ENCODE measurements at regions not wholly inside any gene's neighbourhood (a gene's known extent, or its start where the extent isn't known, plus 50 kb on each side); places are given as distances from the start of the nearest gene placed in this dataset.

DNA sequence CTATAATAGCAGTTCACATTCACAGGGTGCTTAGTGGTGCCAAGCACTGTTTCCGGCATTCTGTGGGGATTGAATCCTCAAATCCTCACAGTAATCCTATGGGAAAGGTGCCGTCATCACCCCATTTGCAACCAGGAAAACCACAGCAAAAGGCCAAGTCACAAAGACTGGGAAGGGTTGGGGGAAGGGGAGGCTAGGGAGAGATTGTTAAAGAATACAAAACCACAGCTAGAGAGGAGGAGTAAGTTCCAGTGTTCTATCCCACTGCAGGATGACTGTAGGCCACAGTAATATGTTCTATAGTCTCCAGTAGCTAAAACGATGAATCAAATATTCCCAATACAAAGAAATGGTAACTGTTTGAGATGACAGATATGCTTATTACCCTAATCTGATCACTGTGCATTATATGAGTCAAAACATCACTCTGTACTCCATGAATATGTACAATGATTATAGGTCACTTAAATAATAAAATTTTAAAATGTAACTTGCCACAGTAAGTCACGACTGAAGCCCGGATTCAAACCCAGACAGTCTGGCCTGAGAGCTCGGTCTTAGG lies 256.8 kb downstream of the TOMM20 start (continued):
- TF ChIP-seq, protein P1, sequence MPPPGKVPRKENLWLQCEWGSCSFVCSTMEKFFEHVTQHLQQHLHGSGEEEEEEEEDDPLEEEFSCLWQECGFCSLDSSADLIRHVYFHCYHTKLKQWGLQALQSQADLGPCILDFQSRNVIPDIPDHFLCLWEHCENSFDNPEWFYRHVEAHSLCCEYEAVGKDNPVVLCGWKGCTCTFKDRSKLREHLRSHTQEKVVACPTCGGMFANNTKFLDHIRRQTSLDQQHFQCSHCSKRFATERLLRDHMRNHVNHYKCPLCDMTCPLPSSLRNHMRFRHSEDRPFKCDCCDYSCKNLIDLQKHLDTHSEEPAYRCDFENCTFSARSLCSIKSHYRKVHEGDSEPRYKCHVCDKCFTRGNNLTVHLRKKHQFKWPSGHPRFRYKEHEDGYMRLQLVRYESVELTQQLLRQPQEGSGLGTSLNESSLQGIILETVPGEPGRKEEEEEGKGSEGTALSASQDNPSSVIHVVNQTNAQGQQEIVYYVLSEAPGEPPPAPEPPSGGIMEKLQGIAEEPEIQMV (tag; conservative IDR thresholded peaks at IDR 0.05; ENCODE audit: low read depth): 0 out of 2 replicates have a peak, but pooled peaks have one; percentile 23
- TF ChIP-seq NEUROD1 (IDR thresholded peaks at IDR 0.05; ENCODE audit: borderline replicate concordance, low read depth, low read length, partially characterized antibody) (no peak), ZNF175 (CRISPR knock-in tag; IDR thresholded peaks at IDR 0.05; ENCODE audit: low read depth) (0 out of 2 replicates have a peak, but pooled peaks have one; percentile 27), KAT2B (IDR thresholded peaks at IDR 0.05; ENCODE audit: low read depth, low read length) (no peak), ZKSCAN3 (CRISPR knock-in tag; IDR thresholded peaks at IDR 0.05) (no peak), HMG20A (CRISPR knock-in tag; conservative IDR thresholded peaks at IDR 0.05) (no peak), NR2C2 (CRISPR knock-in tag; IDR thresholded peaks at IDR 0.05) (no peak), NR2C2 (tag; IDR thresholded peaks at IDR 0.05) (0 out of 2 replicates have a peak, but pooled peaks have one; percentile 23), PPARD (CRISPR knock-in tag; IDR thresholded peaks at IDR 0.05) (no peak), NUFIP1 (IDR thresholded peaks at IDR 0.05; ENCODE audit: partially characterized antibody) (no peak), ZNF766 (CRISPR knock-in tag; conservative IDR thresholded peaks at IDR 0.05) (0 out of 2 replicates have a peak, but pooled peaks have one; percentile 55), ZKSCAN8 (CRISPR knock-in tag; IDR thresholded peaks at IDR 0.05) (0 out of 2 replicates have a peak, but pooled peaks have one; percentile 48), ZNF695 (CRISPR knock-in tag; IDR thresholded peaks at IDR 0.05) (no peak), SOX6 (IDR thresholded peaks at IDR 0.05) (peak; percentile 48; the same call in 1 of the 2 replicates), ZNF586 (CRISPR knock-in tag; conservative IDR thresholded peaks at IDR 0.05) (no peak)
- TF ChIP-seq, protein P2, sequence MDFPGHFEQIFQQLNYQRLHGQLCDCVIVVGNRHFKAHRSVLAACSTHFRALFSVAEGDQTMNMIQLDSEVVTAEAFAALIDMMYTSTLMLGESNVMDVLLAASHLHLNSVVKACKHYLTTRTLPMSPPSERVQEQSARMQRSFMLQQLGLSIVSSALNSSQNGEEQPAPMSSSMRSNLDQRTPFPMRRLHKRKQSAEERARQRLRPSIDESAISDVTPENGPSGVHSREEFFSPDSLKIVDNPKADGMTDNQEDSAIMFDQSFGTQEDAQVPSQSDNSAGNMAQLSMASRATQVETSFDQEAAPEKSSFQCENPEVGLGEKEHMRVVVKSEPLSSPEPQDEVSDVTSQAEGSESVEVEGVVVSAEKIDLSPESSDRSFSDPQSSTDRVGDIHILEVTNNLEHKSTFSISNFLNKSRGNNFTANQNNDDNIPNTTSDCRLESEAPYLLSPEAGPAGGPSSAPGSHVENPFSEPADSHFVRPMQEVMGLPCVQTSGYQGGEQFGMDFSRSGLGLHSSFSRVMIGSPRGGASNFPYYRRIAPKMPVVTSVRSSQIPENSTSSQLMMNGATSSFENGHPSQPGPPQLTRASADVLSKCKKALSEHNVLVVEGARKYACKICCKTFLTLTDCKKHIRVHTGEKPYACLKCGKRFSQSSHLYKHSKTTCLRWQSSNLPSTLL (IDR thresholded peaks at IDR 0.05): no peak
- TF ChIP-seq, protein P3, sequence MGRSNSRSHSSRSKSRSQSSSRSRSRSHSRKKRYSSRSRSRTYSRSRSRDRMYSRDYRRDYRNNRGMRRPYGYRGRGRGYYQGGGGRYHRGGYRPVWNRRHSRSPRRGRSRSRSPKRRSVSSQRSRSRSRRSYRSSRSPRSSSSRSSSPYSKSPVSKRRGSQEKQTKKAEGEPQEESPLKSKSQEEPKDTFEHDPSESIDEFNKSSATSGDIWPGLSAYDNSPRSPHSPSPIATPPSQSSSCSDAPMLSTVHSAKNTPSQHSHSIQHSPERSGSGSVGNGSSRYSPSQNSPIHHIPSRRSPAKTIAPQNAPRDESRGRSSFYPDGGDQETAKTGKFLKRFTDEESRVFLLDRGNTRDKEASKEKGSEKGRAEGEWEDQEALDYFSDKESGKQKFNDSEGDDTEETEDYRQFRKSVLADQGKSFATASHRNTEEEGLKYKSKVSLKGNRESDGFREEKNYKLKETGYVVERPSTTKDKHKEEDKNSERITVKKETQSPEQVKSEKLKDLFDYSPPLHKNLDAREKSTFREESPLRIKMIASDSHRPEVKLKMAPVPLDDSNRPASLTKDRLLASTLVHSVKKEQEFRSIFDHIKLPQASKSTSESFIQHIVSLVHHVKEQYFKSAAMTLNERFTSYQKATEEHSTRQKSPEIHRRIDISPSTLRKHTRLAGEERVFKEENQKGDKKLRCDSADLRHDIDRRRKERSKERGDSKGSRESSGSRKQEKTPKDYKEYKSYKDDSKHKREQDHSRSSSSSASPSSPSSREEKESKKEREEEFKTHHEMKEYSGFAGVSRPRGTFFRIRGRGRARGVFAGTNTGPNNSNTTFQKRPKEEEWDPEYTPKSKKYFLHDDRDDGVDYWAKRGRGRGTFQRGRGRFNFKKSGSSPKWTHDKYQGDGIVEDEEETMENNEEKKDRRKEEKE (IDR thresholded peaks at IDR 0.05; ENCODE audit: borderline replicate concordance in 1 of 2, control insufficient read depth in 1 of 2, low read depth in 2 of 2, low read length in 1 of 2): no peak
- TF ChIP-seq, protein P4, sequence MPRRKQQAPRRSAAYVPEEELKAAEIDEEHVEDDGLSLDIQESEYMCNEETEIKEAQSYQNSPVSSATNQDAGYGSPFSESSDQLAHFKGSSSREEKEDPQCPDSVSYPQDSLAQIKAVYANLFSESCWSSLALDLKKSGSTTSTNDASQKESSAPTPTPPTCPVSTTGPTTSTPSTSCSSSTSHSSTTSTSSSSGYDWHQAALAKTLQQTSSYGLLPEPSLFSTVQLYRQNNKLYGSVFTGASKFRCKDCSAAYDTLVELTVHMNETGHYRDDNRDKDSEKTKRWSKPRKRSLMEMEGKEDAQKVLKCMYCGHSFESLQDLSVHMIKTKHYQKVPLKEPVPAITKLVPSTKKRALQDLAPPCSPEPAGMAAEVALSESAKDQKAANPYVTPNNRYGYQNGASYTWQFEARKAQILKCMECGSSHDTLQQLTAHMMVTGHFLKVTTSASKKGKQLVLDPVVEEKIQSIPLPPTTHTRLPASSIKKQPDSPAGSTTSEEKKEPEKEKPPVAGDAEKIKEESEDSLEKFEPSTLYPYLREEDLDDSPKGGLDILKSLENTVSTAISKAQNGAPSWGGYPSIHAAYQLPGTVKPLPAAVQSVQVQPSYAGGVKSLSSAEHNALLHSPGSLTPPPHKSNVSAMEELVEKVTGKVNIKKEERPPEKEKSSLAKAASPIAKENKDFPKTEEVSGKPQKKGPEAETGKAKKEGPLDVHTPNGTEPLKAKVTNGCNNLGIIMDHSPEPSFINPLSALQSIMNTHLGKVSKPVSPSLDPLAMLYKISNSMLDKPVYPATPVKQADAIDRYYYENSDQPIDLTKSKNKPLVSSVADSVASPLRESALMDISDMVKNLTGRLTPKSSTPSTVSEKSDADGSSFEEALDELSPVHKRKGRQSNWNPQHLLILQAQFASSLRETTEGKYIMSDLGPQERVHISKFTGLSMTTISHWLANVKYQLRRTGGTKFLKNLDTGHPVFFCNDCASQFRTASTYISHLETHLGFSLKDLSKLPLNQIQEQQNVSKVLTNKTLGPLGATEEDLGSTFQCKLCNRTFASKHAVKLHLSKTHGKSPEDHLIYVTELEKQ (CRISPR knock-in tag; IDR thresholded peaks at IDR 0.05): 0 out of 2 replicates have a peak, but pooled peaks have one; percentile 12

All from K562 (cell line).